Coronary artery (tissue), 2 donors: ENCODE measurements at regions not wholly inside any gene's neighbourhood (a gene's known extent, or its start where the extent isn't known, plus 50 kb on each side); places are given as distances from the start of the nearest gene placed in this dataset.

Experiments used
- DNase-seq: peaks from one replicate; pipeline ENCODE4 v3.0.0-alpha.2; 2017; ENCODE audit warnings: low spot score
- H3K27ac ChIP-seq, 2 donors: fragments of 200-600 bp; sonication (generic); one replicate each; pipeline ENCODE4 v1.5.1; 2016 to 2019
- H3K4me3 ChIP-seq: fragments of 200-600 bp; sonication (generic); 2 replicates; pipeline ENCODE4 v1.5.1; 2016; ENCODE audit warnings: mild to moderate bottlenecking, moderate library complexity
- TF ChIP-seq, protein P1 (sequence below): fragments of 200-600 bp; sonication (generic); IDR thresholded peaks from one replicate; pipeline ENCODE4 v1.5.1; 2019; ENCODE audit warnings: antibody characterized with exemption

DNA sequence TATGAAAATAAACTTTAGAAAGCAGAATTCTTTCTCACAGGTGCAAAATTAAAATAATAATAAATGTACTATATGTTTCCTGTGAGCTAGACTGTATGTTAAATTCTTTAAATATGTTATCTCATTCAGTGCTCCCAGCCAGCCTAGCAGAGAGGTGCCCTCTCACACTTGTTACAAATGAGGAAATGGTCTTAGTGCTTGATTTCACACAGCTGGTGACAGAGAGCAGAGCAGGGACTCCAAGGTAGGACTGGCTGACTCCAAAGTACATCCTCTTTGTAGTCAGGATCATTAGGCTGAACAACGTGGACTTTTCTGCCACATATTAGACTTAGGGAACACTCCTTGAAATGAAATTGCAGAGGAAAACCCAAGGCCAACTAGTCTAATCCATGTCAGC lies 72.0 kb upstream of the HHIP start:
- DNase-seq: no peak
- Histone ChIP-seq H3K4me3 (no peak overlapping the region), H3K27ac (no peak overlapping the region)
- TF ChIP-seq, protein P1, sequence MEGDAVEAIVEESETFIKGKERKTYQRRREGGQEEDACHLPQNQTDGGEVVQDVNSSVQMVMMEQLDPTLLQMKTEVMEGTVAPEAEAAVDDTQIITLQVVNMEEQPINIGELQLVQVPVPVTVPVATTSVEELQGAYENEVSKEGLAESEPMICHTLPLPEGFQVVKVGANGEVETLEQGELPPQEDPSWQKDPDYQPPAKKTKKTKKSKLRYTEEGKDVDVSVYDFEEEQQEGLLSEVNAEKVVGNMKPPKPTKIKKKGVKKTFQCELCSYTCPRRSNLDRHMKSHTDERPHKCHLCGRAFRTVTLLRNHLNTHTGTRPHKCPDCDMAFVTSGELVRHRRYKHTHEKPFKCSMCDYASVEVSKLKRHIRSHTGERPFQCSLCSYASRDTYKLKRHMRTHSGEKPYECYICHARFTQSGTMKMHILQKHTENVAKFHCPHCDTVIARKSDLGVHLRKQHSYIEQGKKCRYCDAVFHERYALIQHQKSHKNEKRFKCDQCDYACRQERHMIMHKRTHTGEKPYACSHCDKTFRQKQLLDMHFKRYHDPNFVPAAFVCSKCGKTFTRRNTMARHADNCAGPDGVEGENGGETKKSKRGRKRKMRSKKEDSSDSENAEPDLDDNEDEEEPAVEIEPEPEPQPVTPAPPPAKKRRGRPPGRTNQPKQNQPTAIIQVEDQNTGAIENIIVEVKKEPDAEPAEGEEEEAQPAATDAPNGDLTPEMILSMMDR: no peak

DNA sequence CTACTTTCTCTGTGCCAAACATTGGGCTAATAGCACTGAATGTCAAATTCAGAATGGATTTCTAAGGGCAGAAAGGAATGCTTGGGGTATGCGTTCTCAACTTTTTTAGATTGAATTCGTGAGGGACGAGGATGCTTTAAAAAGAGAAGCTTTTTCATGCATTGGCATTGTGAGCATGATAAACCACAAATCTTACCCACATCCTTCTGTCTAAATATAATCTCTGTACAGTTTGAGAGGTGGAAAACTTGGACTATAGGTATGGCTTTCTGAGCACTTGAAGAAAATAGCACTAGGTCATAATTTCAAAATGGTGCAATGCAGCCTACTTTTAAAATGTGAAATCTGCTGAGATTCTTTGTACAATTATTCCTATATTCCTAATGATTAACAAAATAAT lies 71.4 kb upstream of the HHIP start:
- TF ChIP-seq, protein P1: no peak
- Histone ChIP-seq H3K4me3 (no peak overlapping the region), H3K27ac (no peak overlapping the region)
- DNase-seq: no peak

DNA sequence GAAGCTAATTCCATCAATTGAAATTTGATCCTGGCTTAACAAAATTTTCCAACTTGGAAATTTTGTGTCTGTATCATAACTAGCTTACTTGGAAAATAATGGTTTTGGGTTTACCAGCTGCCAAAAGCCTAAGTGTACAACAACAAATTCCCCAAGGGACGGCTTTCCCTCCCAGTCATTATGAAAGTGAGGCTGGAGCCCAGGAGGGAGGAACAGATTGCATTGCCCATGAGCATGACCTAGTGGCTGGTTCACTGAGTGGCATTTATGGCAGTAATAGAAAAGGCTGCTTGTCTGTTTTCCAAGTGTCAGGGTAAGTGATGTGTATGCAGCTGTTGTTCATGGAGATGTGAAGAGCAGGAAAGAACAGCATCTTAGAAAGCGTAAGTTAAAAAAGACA lies 70.8 kb upstream of the HHIP start:
- TF ChIP-seq, protein P1: no peak
- Histone ChIP-seq H3K27ac (no peak overlapping the region), H3K4me3 (no peak overlapping the region)
- no peak for DNase-seq

DNA sequence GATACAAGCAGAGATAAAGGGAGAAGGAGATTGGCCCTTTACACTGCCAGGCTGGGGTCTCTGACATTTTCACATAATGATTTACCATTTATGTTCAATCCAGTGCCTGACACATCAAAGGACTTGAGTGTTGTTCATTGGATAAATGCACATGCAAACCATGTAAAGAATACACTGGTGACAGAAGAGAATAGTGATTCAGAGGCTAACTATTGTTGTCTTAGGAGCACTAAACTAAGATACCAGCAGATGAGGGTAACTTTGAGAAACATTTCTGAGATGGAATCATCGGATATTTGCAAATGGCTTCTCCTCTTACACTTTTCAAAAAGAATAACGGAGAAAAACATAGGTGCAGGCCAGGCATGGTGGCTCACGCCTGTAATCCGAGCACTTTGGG lies 67.3 kb upstream of the HHIP start:
- no peak for DNase-seq
- Histone ChIP-seq H3K4me3 (no peak overlapping the region), H3K27ac (no peak overlapping the region)
- TF ChIP-seq, protein P1: no peak

DNA sequence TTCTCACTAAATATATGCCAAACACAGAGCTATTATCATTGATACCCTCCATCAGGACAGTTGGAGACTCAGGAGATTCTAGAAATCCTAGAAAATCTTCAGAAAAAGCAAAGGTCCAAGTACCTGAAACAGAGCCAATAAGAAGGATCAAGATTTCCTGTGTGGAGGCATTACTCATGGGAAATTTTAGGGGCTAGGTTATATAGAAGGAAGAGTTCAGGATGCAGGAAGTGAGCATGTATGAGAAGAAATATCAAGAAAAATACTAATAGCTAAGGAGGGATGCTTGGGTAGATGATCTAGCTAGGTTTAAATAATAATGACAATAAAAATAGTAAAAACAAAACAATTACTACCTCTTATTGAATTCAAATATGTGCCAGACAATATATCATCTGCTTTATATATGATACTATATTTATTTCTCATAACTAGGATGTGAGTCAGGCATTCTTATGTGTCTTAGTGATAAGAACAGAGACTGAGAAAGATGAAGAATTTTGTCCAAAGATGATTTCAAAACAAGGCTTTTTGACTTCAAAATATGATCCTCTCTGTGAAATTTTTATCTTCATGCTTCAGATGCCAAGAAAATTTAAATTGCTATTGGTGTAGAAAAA lies 66.4 kb upstream of the HHIP start:
- no peak for DNase-seq
- Histone ChIP-seq H3K27ac (no peak overlapping the region), H3K4me3 (no peak overlapping the region)
- TF ChIP-seq, protein P1: no peak

DNA sequence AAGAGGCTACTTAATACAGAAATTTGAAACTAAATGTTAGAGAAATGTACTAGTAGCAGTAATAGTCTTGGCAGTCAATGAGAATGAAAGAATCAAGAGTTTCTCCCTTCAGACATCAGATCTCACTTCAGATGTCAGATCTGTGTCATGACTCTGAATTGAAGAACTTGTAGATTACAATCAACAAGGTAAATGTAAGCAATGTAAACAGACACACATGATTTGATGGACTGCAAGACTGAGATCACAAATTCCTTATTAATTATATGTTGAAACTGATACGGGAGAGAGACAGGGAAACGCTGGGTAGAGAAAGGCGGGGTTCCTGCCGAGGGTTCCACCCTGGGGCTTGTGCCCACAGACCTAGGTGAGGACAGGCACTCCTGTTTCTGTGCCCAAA lies 65.5 kb upstream of the HHIP start:
- H3K4me3 ChIP-seq: no peak overlapping the region
- DNase-seq: no peak
- no peak overlapping the region for H3K27ac ChIP-seq
- TF ChIP-seq, protein P1: no peak

DNA sequence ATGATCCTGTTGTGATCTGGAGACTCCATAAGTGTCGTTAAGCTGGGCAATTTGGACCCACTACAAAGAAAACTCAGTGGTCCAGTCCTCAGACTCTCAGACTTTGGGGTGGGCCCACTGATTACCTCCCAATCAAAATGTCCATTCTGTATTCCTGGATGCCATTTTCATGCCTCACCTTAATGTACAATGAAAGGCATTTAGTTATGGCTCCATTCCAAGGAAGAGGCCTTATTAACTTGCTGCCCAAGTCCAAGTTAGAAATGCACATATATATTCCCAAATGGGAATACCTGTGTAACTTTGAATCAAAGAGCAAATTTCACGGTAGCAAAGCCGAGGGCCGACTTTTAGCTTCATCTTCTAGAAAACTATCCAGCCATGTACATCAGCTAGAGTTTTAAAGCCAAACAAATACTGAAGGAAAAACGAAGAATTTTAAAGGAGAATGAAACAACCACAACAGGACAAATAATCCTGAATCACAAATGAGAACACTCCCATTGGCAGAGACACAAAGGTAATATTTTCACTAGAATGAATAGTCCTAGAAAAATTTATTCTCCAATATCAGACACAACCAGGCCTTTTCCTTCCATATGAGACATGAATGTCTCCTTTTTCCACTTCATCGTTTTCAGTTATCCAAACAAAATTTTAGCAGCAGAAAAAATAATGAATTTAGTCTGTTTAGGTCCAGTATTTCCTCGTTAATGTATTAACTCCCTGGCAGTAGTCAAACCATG lies 63.7 kb upstream of the HHIP start:
- Histone ChIP-seq H3K27ac (no peak overlapping the region), H3K4me3 (no peak overlapping the region)
- no peak for DNase-seq
- TF ChIP-seq, protein P1: no peak
